Kidney epithelial cell (primary cell): ENCODE measurements at regions not wholly inside any gene's neighbourhood (a gene's known extent, or its start where the extent isn't known, plus 50 kb on each side); places are given as distances from the start of the nearest gene placed in this dataset.

Experiments used
- DNase-seq: peaks from one replicate; pipeline ENCODE4 v3.0.0-alpha.2; 2010; ENCODE audit warnings: low read depth
- H3K27me3 ChIP-seq: 2 replicates; pipeline ENCODE4 v1.6.0; 2011; ENCODE audit warnings: low read length; ENCODE audit not compliant: control insufficient read depth, insufficient read depth
- H3K36me3 ChIP-seq: 2 replicates; pipeline ENCODE4 v1.5.1; 2011; ENCODE audit warnings: low read length; ENCODE audit not compliant: control insufficient read depth, insufficient read depth
- H3K4me3 ChIP-seq: 2 replicates; pipeline ENCODE4 v1.5.1; 2011; ENCODE audit warnings: low read depth, mild to moderate bottlenecking, control low read depth, low read length
- TF ChIP-seq, protein P1 (sequence below): IDR thresholded peaks from 2 replicates; pipeline ENCODE4 v1.5.1; 2011; ENCODE audit warnings: mild to moderate bottlenecking, moderate library complexity, low read length, control low read depth, inconsistent platforms; ENCODE audit not compliant: insufficient read depth, poor library complexity, severe bottlenecking

DNA sequence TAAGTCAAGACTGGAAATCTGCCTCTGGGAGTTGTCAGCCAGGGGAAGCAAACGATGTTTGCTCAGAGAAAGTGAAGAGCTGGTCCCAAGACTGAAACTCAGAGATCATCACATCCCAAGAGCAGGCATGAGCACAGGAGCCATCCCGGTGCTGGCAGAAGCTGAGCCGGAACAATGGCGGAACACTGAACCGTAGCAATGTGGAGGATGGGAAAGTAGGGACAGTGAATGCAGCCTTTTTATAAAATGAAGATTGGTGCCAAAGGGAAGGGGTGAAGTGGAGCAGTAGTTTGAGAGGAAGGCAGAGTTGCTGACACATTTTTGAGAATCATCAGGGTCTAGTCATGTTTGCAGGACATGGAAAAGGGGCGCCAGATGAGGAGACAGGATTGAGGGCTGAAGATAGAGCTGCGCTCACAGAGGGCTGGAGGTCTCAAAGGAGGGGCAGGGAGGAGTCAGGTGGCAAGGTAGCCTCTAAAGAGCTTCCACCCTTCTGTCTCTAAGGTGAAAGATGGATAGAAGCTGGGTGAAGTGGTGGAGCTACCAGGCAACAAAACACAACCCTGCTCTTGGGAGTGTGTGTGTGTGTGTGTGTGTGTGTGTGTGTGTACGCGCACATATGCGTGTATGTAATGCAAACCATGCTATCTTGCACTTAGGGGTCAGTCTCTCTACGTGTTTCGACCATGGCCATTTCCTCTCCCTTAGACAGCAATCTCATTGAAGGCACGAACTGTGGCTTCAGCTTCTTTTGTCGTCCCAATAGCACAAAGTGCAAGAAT lies 94.3 kb upstream of the IRF2BP2 start:
- no peak overlapping the region for H3K4me3 ChIP-seq
- DNase-seq, result no peak
- no peaks in the 10 kb centered on the region for H3K27me3 ChIP-seq
- no peaks in the 10 kb centered on the region for H3K36me3 ChIP-seq
- TF ChIP-seq, protein P1, sequence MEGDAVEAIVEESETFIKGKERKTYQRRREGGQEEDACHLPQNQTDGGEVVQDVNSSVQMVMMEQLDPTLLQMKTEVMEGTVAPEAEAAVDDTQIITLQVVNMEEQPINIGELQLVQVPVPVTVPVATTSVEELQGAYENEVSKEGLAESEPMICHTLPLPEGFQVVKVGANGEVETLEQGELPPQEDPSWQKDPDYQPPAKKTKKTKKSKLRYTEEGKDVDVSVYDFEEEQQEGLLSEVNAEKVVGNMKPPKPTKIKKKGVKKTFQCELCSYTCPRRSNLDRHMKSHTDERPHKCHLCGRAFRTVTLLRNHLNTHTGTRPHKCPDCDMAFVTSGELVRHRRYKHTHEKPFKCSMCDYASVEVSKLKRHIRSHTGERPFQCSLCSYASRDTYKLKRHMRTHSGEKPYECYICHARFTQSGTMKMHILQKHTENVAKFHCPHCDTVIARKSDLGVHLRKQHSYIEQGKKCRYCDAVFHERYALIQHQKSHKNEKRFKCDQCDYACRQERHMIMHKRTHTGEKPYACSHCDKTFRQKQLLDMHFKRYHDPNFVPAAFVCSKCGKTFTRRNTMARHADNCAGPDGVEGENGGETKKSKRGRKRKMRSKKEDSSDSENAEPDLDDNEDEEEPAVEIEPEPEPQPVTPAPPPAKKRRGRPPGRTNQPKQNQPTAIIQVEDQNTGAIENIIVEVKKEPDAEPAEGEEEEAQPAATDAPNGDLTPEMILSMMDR, result no peak

DNA sequence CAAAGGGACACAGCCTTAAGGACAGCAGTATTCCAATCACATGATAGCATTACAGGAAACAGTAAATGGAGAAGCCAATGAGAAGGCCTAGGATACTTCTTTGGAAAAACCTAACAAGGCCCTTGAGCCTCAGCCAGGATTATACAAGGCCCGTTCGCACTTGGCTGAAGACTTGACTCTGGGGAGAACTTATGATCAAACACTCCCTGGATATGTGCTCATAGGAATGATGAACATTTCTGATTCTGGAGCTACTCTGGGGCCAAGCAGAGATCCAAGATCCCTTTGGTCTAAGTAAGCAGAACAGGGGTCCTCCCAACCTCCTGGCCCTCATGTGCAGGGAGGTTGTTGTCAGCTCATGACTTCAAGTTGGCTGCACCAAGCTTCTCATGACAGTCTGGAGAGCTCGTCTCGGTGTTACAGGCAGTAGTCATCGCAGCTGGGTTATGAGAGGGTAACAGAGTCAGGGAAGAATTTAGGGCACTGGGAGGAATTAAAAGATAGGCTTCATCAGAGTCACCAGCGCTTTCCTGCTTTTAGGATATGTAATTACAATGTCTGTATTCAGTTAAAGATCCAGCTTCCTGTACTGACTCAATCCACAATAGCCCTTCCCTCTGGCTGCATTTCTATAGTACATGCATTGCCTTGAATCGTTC lies 92.5 kb upstream of the IRF2BP2 start:
- H3K27me3 ChIP-seq, result no peaks in the 10 kb centered on the region
- DNase-seq, result no peak
- no peaks in the 10 kb centered on the region for H3K36me3 ChIP-seq
- TF ChIP-seq, protein P1, result no peak
- H3K4me3 ChIP-seq, result no peak overlapping the region

DNA sequence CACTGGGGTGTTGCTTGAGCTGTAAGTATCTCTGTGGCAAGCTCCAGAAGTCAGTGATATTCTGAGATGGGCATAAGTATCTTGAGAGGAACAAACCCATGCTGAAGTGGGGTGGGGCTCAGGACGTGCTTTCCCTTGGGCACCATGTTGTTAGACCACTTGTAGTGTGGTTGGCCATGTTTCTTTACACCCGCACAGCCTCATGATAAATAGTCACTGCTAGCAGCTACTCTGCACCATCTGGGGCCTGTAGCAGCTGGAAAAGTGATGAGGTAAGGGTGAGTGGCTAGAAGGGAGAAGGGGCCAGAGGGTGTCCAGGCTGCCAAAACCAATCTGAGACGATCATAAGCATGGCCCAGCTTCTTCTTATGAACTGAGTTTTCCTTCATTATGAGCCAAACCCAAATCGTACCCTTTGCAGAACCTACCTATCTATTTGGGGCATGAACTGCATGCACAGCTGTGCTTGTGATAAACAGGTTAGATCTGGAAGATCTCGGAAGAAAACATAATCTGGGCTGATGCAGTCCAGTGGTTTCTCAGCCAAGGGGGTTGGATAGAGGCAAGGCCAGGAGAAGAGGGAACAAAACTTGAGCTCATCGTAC lies 91.9 kb upstream of the IRF2BP2 start:
- Histone ChIP-seq H3K27me3 (no peaks in the 10 kb centered on the region), H3K36me3 (no peaks in the 10 kb centered on the region), H3K4me3 (no peak overlapping the region)
- TF ChIP-seq, protein P1, result no peak
- no peak for DNase-seq

DNA sequence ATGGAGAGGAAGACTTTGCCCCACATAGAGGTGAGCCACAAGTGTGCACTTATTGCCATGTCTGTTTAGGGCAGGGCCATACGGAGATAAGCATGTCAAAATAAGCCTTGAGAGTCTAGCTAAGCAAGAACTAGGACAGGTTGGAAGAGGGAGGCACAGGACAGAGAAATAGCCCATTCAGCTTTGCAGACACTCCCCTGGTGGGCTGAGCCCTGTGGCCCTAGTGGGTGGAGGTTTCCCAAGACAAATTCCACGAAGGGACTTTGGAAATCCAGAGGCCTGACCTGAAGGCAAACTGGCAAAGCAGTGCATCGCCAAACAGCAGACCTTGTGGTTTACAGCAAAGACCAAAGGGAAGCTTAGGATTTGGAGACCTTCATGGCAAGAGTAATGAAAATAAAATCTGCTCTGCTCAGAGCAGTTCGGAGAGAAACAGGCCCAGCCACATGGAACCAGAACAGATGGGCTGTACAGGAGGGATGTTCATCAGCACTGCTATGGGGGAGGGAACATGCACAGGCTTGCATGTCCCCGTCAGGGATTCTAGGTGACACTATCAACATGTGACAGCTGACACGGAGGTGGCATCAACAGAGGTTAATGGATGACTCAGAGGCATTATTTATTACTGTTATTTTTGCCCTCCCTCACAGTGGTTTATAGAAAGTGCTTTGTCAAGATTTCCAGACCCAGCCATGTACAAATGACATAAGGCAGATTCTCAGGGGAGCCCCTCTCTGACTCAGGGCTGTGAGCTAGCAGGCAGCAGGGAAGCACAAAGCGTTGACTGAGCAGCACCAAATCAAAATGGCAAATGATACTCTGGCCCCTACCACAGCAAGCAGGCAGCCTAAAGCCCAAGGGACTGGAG lies 90.1 kb upstream of the IRF2BP2 start:
- no peaks in the 10 kb centered on the region for H3K27me3 ChIP-seq
- no peaks in the 10 kb centered on the region for H3K36me3 ChIP-seq
- no peak overlapping the region for H3K4me3 ChIP-seq
- TF ChIP-seq, protein P1, result no peak
- no peak for DNase-seq

DNA sequence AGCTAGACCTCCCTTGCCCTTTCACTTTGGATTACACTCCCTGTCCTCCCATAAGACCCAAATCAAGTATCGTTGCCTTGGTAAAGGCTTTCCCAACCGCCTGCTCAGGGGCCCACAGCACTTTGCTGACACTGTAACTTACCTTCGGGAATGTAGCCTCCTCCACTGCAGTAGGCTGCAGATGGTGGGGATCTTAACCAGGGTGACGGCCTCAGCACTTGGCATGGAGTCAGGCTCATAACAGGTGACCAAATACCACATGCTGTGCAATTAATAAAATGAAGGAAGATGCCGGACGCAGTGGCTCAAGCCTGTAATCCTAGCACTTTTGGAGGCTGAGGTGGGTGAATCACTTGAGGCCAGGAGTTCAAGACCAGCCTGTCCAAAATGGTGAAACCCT lies 88.7 kb upstream of the IRF2BP2 start:
- H3K36me3 ChIP-seq, result no peaks in the 10 kb centered on the region
- no peak for DNase-seq
- no peak overlapping the region for H3K4me3 ChIP-seq
- TF ChIP-seq, protein P1, result no peak
- no peaks in the 10 kb centered on the region for H3K27me3 ChIP-seq
